DOHH2 (cell line): ENCODE measurements at regions not wholly inside any gene's neighbourhood (a gene's known extent, or its start where the extent isn't known, plus 50 kb on each side); places are given as distances from the start of the nearest gene placed in this dataset.

Experiments used
- EZH2phosphoT487 ChIP-seq: fragments of 200-600 bp; sonication (generic); IDR thresholded peaks from 2 replicates; pipeline ENCODE4 v1.6.1; 2017; ENCODE audit warnings: borderline replicate concordance, mild to moderate bottlenecking, antibody characterized with exemption, low read length, moderate library complexity, mixed read lengths
- TF ChIP-seq, protein P1 (sequence below): fragments of 200-600 bp; sonication (generic); IDR thresholded peaks from one replicate; pipeline ENCODE4 v1.5.1; 2014; ENCODE audit warnings: antibody characterized with exemption, mild to moderate bottlenecking, low read depth, low read length; ENCODE audit not compliant: poor library complexity, severe bottlenecking

DNA sequence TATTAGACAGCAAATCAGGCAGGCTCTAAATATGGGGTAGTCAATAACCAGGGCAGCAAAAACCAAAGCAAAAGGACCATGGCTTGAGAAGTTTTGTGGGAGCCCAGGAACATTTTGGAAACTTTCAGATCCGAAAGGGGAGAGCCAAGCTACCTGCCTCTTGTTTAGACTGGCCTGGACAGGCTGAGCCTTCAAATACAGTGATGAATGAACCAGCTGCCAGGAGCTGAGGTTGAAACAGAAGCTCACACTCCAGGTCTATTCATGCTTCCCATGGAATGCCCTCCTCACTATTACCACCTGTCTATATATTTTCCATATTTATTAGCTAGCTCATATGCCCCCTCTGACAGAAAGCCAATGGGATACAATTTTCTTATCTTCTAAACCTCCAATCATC is 150.8 kb upstream of the SLC44A1 start:
- TF ChIP-seq, protein P1, sequence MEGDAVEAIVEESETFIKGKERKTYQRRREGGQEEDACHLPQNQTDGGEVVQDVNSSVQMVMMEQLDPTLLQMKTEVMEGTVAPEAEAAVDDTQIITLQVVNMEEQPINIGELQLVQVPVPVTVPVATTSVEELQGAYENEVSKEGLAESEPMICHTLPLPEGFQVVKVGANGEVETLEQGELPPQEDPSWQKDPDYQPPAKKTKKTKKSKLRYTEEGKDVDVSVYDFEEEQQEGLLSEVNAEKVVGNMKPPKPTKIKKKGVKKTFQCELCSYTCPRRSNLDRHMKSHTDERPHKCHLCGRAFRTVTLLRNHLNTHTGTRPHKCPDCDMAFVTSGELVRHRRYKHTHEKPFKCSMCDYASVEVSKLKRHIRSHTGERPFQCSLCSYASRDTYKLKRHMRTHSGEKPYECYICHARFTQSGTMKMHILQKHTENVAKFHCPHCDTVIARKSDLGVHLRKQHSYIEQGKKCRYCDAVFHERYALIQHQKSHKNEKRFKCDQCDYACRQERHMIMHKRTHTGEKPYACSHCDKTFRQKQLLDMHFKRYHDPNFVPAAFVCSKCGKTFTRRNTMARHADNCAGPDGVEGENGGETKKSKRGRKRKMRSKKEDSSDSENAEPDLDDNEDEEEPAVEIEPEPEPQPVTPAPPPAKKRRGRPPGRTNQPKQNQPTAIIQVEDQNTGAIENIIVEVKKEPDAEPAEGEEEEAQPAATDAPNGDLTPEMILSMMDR = no peak
- TF ChIP-seq EZH2phosphoT487 = no peak
